Activated CD8-positive, alpha-beta T cell treated with anti-CD3 and anti-CD28 coated beads for 36 hours (primary cell): ENCODE measurements at regions not wholly inside any gene's neighbourhood (a gene's known extent, or its start where the extent isn't known, plus 50 kb on each side); places are given as distances from the start of the nearest gene placed in this dataset.

Experiments
- ATAC-seq: fragments of 200-7000 bp; cut with Tn5 transposase; one replicate; pipeline ENCODE4 v1.10.0; 2021; ENCODE audit warnings: mild to moderate bottlenecking, moderate library complexity
- CTCF ChIA-PET: fragments of 350-600 bp; sonication (Branson Sonifier 250); formaldehyde crosslinking; loops from one replicate; lab custom pipeline; 2021; ENCODE audit warnings: antibody characterized with exemption; lab: Charles Lee
- POLR2A ChIA-PET: fragments of 350-600 bp; sonication (Branson Sonifier 250); formaldehyde crosslinking; loops from one replicate; lab custom pipeline; 2021; ENCODE audit warnings: antibody characterized with exemption; lab: Charles Lee
- DNase-seq: peaks from one replicate; pipeline ENCODE4 v3.0.0-alpha.2; 2020
- H3K27ac Mint-ChIP-seq: one replicate; pipeline ENCODE4 v1.8.0; 2021; ENCODE audit warnings: mild to moderate bottlenecking, mixed read lengths
- H3K27me3 Mint-ChIP-seq: one replicate; pipeline ENCODE4 v1.8.0; 2021; ENCODE audit warnings: mixed read lengths
- H3K36me3 Mint-ChIP-seq: one replicate; pipeline ENCODE4 v1.8.0; 2021; ENCODE audit warnings: low read depth, mixed read lengths
- H3K4me1 Mint-ChIP-seq: one replicate; pipeline ENCODE4 v1.8.0; 2021; ENCODE audit warnings: low read depth, mixed read lengths
- H3K4me3 Mint-ChIP-seq: one replicate; pipeline ENCODE4 v1.8.0; 2021; ENCODE audit warnings: mild to moderate bottlenecking, moderate library complexity, mixed read lengths
- H3K9me3 Mint-ChIP-seq: one replicate; pipeline ENCODE4 v1.8.0; 2021; ENCODE audit warnings: mixed read lengths
- intact Hi-C: fragments of 100-400 bp; cut with micrococcal nuclease; formaldehyde crosslinking; loops from one replicate; pipeline ENCODE4 v1.10.0; 2022
- TF ChIP-seq, protein P1 (sequence below): fragments of 200-600 bp; IDR thresholded peaks from one replicate; pipeline ENCODE4 v1.8.0; 2022; ENCODE audit warnings: antibody characterized with exemption, mild to moderate bottlenecking

DNA sequence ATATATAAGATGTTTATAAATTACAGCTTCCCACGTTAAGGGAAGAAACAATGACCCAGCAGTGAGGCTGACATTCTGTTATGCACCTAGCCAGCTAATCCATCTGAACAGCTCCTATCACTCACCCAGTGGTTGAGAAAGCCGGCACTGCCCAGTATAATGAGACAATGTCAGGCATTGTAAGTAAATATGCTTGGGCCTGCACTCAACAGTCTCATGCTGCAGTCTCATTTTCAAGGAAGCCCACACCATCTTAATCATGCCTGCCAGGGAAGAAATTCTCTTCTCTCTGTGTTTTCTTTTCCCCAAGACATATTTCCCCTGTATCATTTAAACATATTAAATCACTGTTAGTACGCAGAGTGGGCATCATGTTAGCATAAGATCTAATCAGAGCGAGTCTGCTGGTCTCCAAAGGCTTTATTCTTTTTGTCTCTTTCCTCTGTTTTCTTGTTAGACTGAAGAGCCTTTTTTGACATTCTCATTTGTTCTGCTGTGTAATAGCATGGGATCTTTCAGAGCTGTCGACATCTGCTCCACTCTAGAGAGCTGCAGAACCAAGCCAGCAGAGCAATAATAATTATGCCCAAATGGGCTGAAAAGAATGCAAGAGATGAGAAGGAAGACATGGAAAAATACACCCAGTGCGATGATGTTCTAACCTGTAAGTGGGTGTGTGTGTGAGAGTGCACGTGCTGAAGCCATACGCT lies 67.6 kb upstream of the SLC22A15 start:
- H3K27me3 Mint-ChIP-seq: peaks cover 7% of the 10 kb centered on the region
- POLR2A ChIA-PET: no interaction called here
- intact Hi-C loops: no loop called here

DNA sequence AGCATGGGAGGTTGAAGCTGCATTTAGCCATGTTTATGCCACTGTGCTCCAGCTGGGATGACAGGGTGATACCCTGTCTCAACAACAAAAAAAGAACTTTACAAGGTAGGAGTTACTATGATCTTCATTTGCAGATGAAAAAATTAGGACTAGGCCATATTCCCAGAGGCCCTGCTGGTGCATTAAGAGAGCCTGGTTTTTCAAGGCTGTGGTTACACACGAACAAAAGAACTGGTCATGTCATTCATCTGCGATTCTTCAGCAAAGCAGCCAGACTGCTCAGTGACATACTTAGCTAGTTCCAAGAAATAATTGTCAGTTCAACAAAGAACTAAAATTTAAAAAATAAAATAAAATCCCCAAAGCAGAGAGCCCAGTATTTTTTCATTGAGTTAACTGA lies 66.1 kb upstream of the SLC22A15 start:
- DNase-seq (no peak), ATAC-seq (no peak)
- ChIA-PET CTCF (no interaction called here), POLR2A (no interaction called here)
- Mint-ChIP-seq H3K36me3 (no peaks in the 10 kb centered on the region), H3K9me3 (no peaks in the 10 kb centered on the region), H3K4me1 (no peaks in the 10 kb centered on the region), H3K27me3 (peaks cover 8% of the 10 kb centered on the region), H3K4me3 (no peak overlapping the region), H3K27ac (no peak overlapping the region)
- intact Hi-C loops: no loop called here
- TF ChIP-seq, protein P1, sequence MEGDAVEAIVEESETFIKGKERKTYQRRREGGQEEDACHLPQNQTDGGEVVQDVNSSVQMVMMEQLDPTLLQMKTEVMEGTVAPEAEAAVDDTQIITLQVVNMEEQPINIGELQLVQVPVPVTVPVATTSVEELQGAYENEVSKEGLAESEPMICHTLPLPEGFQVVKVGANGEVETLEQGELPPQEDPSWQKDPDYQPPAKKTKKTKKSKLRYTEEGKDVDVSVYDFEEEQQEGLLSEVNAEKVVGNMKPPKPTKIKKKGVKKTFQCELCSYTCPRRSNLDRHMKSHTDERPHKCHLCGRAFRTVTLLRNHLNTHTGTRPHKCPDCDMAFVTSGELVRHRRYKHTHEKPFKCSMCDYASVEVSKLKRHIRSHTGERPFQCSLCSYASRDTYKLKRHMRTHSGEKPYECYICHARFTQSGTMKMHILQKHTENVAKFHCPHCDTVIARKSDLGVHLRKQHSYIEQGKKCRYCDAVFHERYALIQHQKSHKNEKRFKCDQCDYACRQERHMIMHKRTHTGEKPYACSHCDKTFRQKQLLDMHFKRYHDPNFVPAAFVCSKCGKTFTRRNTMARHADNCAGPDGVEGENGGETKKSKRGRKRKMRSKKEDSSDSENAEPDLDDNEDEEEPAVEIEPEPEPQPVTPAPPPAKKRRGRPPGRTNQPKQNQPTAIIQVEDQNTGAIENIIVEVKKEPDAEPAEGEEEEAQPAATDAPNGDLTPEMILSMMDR: no peak

More for the DNA sequence above, 67.6 kb upstream of the SLC22A15 start:
- H3K36me3 Mint-ChIP-seq: no peaks in the 10 kb centered on the region
- TF ChIP-seq, protein P1: no peak
- H3K27ac Mint-ChIP-seq: no peak overlapping the region
- no peaks in the 10 kb centered on the region for H3K9me3 Mint-ChIP-seq
- H3K4me1 Mint-ChIP-seq: no peaks in the 10 kb centered on the region
- ATAC-seq (no peak), DNase-seq (no peak)
- H3K4me3 Mint-ChIP-seq: no peak overlapping the region
- CTCF ChIA-PET: no interaction called here

DNA sequence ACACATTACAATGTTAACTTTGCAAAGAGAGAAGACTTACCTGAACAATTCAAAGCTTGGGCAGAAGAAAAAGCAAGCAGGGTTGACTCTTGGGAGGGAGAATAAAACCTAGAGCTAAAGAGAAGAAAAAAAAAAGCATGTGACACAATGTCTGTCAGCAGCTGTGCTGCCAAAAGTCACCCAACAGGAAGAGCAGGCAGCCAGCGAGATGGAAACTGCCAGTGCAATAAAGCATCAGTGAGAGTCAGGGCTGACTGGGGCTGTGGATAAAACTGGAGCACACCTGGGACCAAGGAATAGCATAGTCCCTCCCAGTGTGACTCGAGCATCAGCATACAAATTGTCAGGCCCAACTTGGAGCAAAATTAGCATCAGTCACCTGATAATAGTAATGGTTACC lies 65.0 kb upstream of the SLC22A15 start:
- TF ChIP-seq, protein P1: no peak
- ChIA-PET POLR2A (no interaction called here), CTCF (no interaction called here)
- ATAC-seq (no peak), DNase-seq (no peak)
- no peak overlapping the region for H3K27ac Mint-ChIP-seq
- no peak overlapping the region for H3K4me3 Mint-ChIP-seq
- intact Hi-C loops: no loop called here
- no peaks in the 10 kb centered on the region for H3K36me3 Mint-ChIP-seq
- no peaks in the 10 kb centered on the region for H3K9me3 Mint-ChIP-seq
- peaks cover 6% of the 10 kb centered on the region for H3K27me3 Mint-ChIP-seq
- H3K4me1 Mint-ChIP-seq: no peaks in the 10 kb centered on the region

DNA sequence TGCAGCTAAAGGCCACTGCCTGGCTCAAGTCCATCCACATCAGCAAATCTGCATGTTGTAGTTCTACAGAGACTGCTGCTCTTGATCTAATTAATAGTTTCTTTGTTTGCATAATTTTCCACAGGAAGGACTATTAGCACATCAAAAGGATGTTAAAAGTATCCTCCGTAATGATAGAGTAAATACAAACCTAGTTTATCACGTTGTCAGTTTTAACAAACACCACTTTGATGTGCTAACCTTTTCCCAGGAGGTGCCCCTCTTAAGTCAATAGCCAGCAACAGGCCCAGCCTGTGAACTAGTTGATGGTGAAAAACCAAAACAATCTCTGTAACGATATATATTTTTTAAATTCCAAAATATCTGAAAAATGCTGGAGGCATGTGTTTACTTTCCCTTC lies 64.2 kb upstream of the SLC22A15 start:
- Mint-ChIP-seq H3K4me3 (no peak overlapping the region), H3K27me3 (peaks cover 3% of the 10 kb centered on the region), H3K4me1 (no peaks in the 10 kb centered on the region), H3K27ac (no peak overlapping the region), H3K9me3 (no peaks in the 10 kb centered on the region), H3K36me3 (no peaks in the 10 kb centered on the region)
- intact Hi-C loops: no loop called here
- ChIA-PET CTCF (no interaction called here), POLR2A (no interaction called here)
- TF ChIP-seq, protein P1: no peak
- no peak for ATAC-seq
- DNase-seq: no peak

GRCh38 chr1:115922801-115923200 lies 53.5 kb upstream of the SLC22A15 start:
- intact Hi-C loops: no loop called here
- DNase-seq (no peak), ATAC-seq (no peak)
- Mint-ChIP-seq H3K4me3 (no peak overlapping the region), H3K27me3 (no peaks in the 10 kb centered on the region), H3K9me3 (no peaks in the 10 kb centered on the region), H3K4me1 (peaks cover 2% of the 10 kb centered on the region), H3K27ac (no peak overlapping the region), H3K36me3 (no peaks in the 10 kb centered on the region)
- ChIA-PET CTCF (interaction anchor here (1.5 kb wide), 1 partner anchor 9 kb away, joined by 3 read pairs; no protein-coding TSS in a partner anchor), POLR2A (no interaction called here)
- TF ChIP-seq, protein P1: no peak
